Gastroesophageal sphincter (tissue), 4 donors: ENCODE measurements at regions not wholly inside any gene's neighbourhood (a gene's known extent, or its start where the extent isn't known, plus 50 kb on each side); places are given as distances from the start of the nearest gene placed in this dataset.

ENCODE experiments used
- ATAC-seq: fragments of 150-250 bp; one replicate; pipeline ENCODE4 v1.9.1; 2016; ENCODE audit warnings: mild to moderate bottlenecking, moderate library complexity
- H3K27ac ChIP-seq, 4 donors: fragments of 200-600 bp; sonication (generic) in 3 of 4; 1 replicate in 3 of 4; 2 replicates in 1 of 4; pipeline ENCODE4 v1.5.1; 2016 to 2019
- H3K27me3 ChIP-seq: fragments of 200-600 bp; sonication (generic); one replicate; pipeline ENCODE4 v1.5.1; 2019
- H3K36me3 ChIP-seq, 2 donors: fragments of 200-600 bp; sonication (generic); one replicate each; pipeline ENCODE4 v1.5.1; 2019; ENCODE audit warnings: control low read depth in 1 of 2
- H3K4me1 ChIP-seq, 3 donors: fragments of 200-600 bp; sonication (generic); 1 replicate in 2 of 3; 2 replicates in 1 of 3; pipeline ENCODE4 v1.5.1; 2016 to 2019; ENCODE audit warnings: control low read depth in 2 of 3
- H3K4me3 ChIP-seq, 2 donors: fragments of 200-600 bp; sonication (generic); one replicate each; pipeline ENCODE4 v1.5.1; 2019; ENCODE audit warnings: mild to moderate bottlenecking in 1 of 2, moderate library complexity in 1 of 2
- H3K9me3 ChIP-seq, 3 donors: fragments of 200-600 bp; sonication (generic); one replicate each; pipeline ENCODE4 v1.5.1; 2017 to 2019; ENCODE audit warnings: control low read depth in 2 of 3
- EP300 ChIP-seq: sonication (generic); formaldehyde crosslinking; IDR thresholded peaks from one replicate; pipeline ENCODE4 v1.6.1; 2017; ENCODE audit warnings: antibody characterized with exemption, mild to moderate bottlenecking
- POLR2A ChIP-seq, 2 donors: fragments of 450-650 bp; IDR thresholded peaks; one replicate each; pipeline ENCODE4 v1.6.1; 2017; ENCODE audit warnings: antibody characterized with exemption in 2 of 2, mild to moderate bottlenecking in 2 of 2, moderate library complexity in 1 of 2
- POLR2AphosphoS5 ChIP-seq: sonication (generic); formaldehyde crosslinking; IDR thresholded peaks from one replicate; pipeline ENCODE4 v1.6.1; 2017; ENCODE audit warnings: antibody characterized with exemption
- WGBS, 2 donors: methylation state at CpG; one replicate each; pipeline ENCODE4 v1.1.5; 2018; ENCODE audit warnings: low coverage in 1 of 2; 5-methylcytosine and 5-hydroxymethylcytosine counted together
- TF ChIP-seq, protein P1 (sequence below), 4 experiments: fragments of 200-600 bp in 2 of 4; fragments of 450-650 bp in 2 of 4; sonication (generic) in 1 of 4; IDR thresholded peaks; one replicate each; pipeline ENCODE4 v1.5.1; 2017 to 2019; ENCODE audit warnings: antibody characterized with exemption in 4 of 4, mild to moderate bottlenecking in 2 of 4, moderate library complexity in 2 of 4

DNA sequence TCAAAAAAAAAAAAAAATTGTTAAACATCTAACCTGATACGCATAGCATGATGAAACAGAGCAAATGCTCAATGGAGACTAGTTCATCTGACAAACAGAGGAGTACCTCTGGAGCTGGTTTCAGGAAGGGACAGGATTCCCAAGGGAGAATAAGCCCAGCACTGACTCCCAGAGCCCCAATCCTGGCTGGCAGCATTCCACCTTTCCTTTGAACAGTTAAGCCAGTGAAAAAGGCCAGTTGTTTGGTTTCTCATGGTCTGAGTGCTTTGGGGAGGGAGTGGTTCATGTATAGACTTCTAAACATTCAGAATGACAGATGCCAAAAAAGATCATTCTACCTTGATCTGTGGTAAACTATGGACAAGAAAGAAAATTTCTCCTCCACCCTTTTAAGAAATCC, 277.9 kb upstream of the RARB start:
- Histone ChIP-seq H3K27ac (peak overlapping the region in 3 of 4 donors; percentile 44 to 75 (median 60)), H3K36me3 (no peaks in the 10 kb centered on the region), H3K4me1 (peaks cover 0 to 23% (median 4%) of the 10 kb centered on the region in 3 donors), H3K9me3 (no peaks in the 10 kb centered on the region), H3K27me3 (no peaks in the 10 kb centered on the region), H3K4me3 (no peak overlapping the region)
- TF ChIP-seq POLR2AphosphoS5 (no peak), POLR2A (IDR thresholded peaks at IDR 0.05) (no peak), EP300 (no peak)
- TF ChIP-seq, protein P1, sequence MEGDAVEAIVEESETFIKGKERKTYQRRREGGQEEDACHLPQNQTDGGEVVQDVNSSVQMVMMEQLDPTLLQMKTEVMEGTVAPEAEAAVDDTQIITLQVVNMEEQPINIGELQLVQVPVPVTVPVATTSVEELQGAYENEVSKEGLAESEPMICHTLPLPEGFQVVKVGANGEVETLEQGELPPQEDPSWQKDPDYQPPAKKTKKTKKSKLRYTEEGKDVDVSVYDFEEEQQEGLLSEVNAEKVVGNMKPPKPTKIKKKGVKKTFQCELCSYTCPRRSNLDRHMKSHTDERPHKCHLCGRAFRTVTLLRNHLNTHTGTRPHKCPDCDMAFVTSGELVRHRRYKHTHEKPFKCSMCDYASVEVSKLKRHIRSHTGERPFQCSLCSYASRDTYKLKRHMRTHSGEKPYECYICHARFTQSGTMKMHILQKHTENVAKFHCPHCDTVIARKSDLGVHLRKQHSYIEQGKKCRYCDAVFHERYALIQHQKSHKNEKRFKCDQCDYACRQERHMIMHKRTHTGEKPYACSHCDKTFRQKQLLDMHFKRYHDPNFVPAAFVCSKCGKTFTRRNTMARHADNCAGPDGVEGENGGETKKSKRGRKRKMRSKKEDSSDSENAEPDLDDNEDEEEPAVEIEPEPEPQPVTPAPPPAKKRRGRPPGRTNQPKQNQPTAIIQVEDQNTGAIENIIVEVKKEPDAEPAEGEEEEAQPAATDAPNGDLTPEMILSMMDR (IDR thresholded peaks at IDR 0.05), result no peak
- no peak for ATAC-seq
- whole genome bisulfite sequencing, 2 donors, result 79 to 100% methylated on average over 1 of the region's 1 CpG

DNA sequence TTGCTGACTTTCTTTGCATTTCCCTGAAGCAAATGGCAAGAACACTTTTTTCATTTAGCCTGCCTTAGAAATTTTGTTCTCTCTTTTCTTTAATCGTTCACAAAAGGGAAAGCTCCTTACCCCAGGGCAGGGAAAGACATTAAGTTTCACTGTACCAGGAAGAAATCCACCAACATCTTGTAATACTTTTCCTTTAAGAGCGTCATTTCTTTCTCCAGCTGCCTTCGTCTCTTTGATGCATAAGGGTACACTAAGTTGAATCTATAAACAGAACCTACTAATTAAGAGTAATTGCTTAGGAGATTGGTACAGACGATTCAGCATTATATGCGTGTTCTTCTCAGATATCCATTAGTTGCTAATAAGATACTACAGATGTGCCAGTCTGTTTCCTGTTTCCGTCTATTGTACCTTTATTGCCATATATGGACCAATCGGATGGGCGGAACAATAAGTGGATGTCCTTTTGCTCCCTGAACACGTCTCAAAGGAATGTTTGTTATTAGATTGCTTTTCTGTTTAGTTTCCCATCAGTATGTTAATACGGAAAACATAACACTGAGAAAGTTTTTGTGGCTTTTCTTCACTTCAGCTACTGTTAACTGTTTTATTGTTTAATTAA, 276.7 kb upstream of the RARB start:
- peaks cover 0 to 35% (median 8%) of the 10 kb centered on the region in 3 donors for H3K4me1 ChIP-seq
- H3K4me3 ChIP-seq, result peak overlapping the region; percentile 44 to 47
- no peaks in the 10 kb centered on the region for H3K9me3 ChIP-seq
- 7 to 37% methylated on average over 10 of the region's 10 CpGs for WGBS, 2 donors
- no peaks in the 10 kb centered on the region for H3K36me3 ChIP-seq
- H3K27me3 ChIP-seq, result no peaks in the 10 kb centered on the region
- peak; percentile 65 for ATAC-seq
- TF ChIP-seq, protein P1 (IDR thresholded peaks at IDR 0.05), result no peak
- no peak for TF ChIP-seq POLR2A (IDR thresholded peaks at IDR 0.05)
- H3K27ac ChIP-seq, result peak overlapping the region; percentile 60 to 88 (median 68)

DNA sequence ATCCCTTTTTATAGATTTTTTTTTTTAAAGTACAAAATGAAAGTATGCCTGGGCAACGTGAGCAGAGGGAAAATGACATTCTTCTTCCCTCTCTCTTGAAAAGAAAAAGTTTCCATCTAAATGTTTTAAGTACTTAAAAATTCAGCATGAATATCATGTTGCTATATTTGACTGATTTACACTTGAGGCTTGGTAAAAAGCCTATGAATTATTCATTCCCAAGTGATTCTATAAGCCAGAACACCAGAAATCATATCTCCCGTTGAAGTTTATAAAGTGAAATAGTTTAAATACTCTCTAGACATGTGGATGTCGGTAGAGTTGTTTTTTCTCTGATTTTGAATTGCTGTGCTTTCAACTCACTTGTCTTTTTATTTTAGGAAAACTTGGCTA, 276.2 kb upstream of the RARB start:
- TF ChIP-seq POLR2AphosphoS5 (no peak), EP300 (no peak), POLR2A (IDR thresholded peaks at IDR 0.05) (no peak)
- TF ChIP-seq, protein P1 (IDR thresholded peaks at IDR 0.05), result no peak
- ATAC-seq, result no peak
- 5 to 8% methylated on average over 3 of the region's 3 CpGs for WGBS, 2 donors
- peaks cover 0 to 40% (median 8%) of the 10 kb centered on the region in 3 donors for H3K4me1 ChIP-seq
- H3K9me3 ChIP-seq, result no peaks in the 10 kb centered on the region
- H3K36me3 ChIP-seq, result no peaks in the 10 kb centered on the region
- H3K4me3 ChIP-seq, result peak overlapping the region; percentile 44 to 47
- H3K27ac ChIP-seq, result peak overlapping the region; percentile 60 to 88 (median 68)
- H3K27me3 ChIP-seq, result no peaks in the 10 kb centered on the region

DNA sequence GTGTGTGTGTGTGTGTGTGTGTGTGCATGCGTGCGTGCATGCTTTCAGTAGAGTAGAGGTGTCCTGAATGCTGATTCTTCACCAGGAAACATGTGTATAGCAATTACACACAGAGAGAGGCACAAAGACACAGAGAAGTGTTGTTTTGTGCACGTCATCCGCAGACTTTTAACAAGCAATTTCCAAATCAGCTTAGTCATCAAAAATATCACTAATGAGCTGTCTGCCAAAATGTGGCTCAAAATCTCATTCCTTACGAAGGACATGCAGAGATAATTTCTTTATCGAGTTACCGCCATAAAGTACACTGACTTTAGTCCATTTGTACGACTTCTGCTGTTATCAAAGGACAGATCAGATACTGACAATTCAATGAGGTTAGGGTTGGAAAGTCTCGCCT, 274.9 kb upstream of the RARB start:
- Histone ChIP-seq H3K4me1 (peaks cover 0 to 52% (median 8%) of the 10 kb centered on the region in 3 donors), H3K4me3 (no peak overlapping the region), H3K9me3 (no peaks in the 10 kb centered on the region), H3K27me3 (no peaks in the 10 kb centered on the region), H3K36me3 (no peaks in the 10 kb centered on the region), H3K27ac (peak overlapping the region in 2 of 4 donors; percentile 22 to 65)
- no peak for TF ChIP-seq EP300
- TF ChIP-seq, protein P1 (IDR thresholded peaks at IDR 0.05), result no peak
- TF ChIP-seq POLR2AphosphoS5, result no peak
- no peak for TF ChIP-seq POLR2A (IDR thresholded peaks at IDR 0.05)
- ATAC-seq, result no peak
- WGBS, 2 donors, result 89 to 93% methylated on average over 9 of the region's 9 CpGs

DNA sequence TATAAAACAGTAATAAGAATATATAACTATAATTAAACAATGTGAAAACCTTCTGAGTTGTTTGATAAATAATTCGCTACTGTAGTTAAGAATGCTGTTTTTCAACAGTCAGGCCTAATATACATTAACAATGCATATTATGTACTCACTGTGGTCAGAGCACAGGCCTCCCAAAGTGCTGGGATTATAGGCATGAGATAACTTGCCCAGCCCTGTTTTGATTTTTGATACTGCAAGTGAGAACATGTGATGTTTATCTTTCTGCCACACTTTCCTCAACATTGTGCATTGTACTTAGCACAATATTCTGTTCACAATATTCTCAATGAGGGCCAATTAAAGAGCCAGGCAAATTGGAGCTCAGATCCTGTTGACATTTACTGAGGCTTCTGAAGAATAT, 274.5 kb upstream of the RARB start:
- ATAC-seq, result no peak
- no peaks in the 10 kb centered on the region for H3K27me3 ChIP-seq
- H3K36me3 ChIP-seq, result no peaks in the 10 kb centered on the region
- peak overlapping the region in 2 of 4 donors; percentile 9 to 65 for H3K27ac ChIP-seq
- no peak for TF ChIP-seq POLR2A (IDR thresholded peaks at IDR 0.05)
- TF ChIP-seq POLR2AphosphoS5, result no peak
- TF ChIP-seq, protein P1 (IDR thresholded peaks at IDR 0.05), result no peak
- TF ChIP-seq EP300, result no peak
- H3K9me3 ChIP-seq, result no peaks in the 10 kb centered on the region
- 100% methylated on average over 1 of the region's 1 CpG for WGBS, 2 donors
- H3K4me3 ChIP-seq, result no peak overlapping the region
- H3K4me1 ChIP-seq, result peaks cover 0 to 55% (median 8%) of the 10 kb centered on the region in 3 donors
